Neural progenitor cell (in vitro differentiated cells): ENCODE measurements at regions not wholly inside any gene's neighbourhood (a gene's known extent, or its start where the extent isn't known, plus 50 kb on each side); places are given as distances from the start of the nearest gene placed in this dataset.

Experiments
- DNase-seq: peaks from one replicate; pipeline ENCODE4 v3.0.0-alpha.2; 2016; ENCODE audit warnings: low spot score
- H2AFZ ChIP-seq: fragments of 200-600 bp; sonication (generic); replicated peaks from 2 replicates; pipeline ENCODE4 v1.6.1; 2016; ENCODE audit warnings: antibody characterized with exemption
- H3F3A ChIP-seq: fragments of 200-600 bp; sonication (generic); 2 replicates; pipeline ENCODE4 v1.6.1; 2016; ENCODE audit warnings: antibody characterized with exemption, low read depth
- H3K27ac ChIP-seq: fragments of 200-600 bp; sonication (generic); 2 replicates; pipeline ENCODE4 v1.5.1; 2016; ENCODE audit warnings: mild to moderate bottlenecking
- H3K27me3 ChIP-seq: fragments of 200-600 bp; sonication (generic); 2 replicates; pipeline ENCODE4 v1.6.1; 2016; ENCODE audit warnings: mild to moderate bottlenecking, moderate library complexity
- H3K36me3 ChIP-seq: fragments of 200-600 bp; sonication (generic); 2 replicates; pipeline ENCODE4 v1.5.1; 2016
- H3K4me1 ChIP-seq: fragments of 200-600 bp; sonication (generic); 2 replicates; pipeline ENCODE4 v1.6.1; 2016; ENCODE audit warnings: mixed run types
- H3K4me2 ChIP-seq: fragments of 200-600 bp; sonication (generic); 2 replicates; pipeline ENCODE4 v1.6.1; 2016
- H3K4me3 ChIP-seq: fragments of 200-600 bp; sonication (generic); 2 replicates; pipeline ENCODE4 v1.5.1; 2016
- H3K79me2 ChIP-seq: fragments of 200-600 bp; sonication (generic); 2 replicates; pipeline ENCODE4 v1.6.1; 2016; ENCODE audit warnings: low read depth
- H3K9ac ChIP-seq: fragments of 200-600 bp; sonication (generic); 2 replicates; pipeline ENCODE4 v1.6.1; 2016
- H3K9me3 ChIP-seq: fragments of 200-600 bp; sonication (generic); 2 replicates; pipeline ENCODE4 v1.5.1; 2016; ENCODE audit warnings: low read depth
- H4K20me1 ChIP-seq: fragments of 200-600 bp; sonication (generic); 2 replicates; pipeline ENCODE4 v1.6.1; 2016; ENCODE audit warnings: low read depth
- H3K27ac Mint-ChIP-seq: 3 replicates; pipeline ENCODE4 v1.8.0; 2021; ENCODE audit warnings: mixed read lengths
- H3K27me3 Mint-ChIP-seq: 2 replicates; pipeline ENCODE4 v1.8.0; 2022; ENCODE audit warnings: low read depth, mild to moderate bottlenecking, inconsistent platforms, moderate library complexity, mixed read lengths; ENCODE audit not compliant: insufficient read depth
- H3K36me3 Mint-ChIP-seq: 3 replicates; pipeline ENCODE4 v1.8.0; 2021; ENCODE audit warnings: mixed read lengths
- H3K4me1 Mint-ChIP-seq: 3 replicates; pipeline ENCODE4 v1.8.0; 2021; ENCODE audit warnings: mixed read lengths
- H3K4me3 Mint-ChIP-seq: 3 replicates; pipeline ENCODE4 v1.8.0; 2021; ENCODE audit warnings: mild to moderate bottlenecking, moderate library complexity, mixed read lengths
- H3K9me3 Mint-ChIP-seq: 3 replicates; pipeline ENCODE4 v1.8.0; 2020; ENCODE audit warnings: mixed read lengths
- CTCF ChIP-seq: fragments of 200-600 bp; sonication (generic); IDR thresholded peaks from 2 replicates; pipeline ENCODE4 v1.5.1; 2017; ENCODE audit warnings: antibody characterized with exemption, mild to moderate bottlenecking
- EZH2 ChIP-seq: fragments of 200-600 bp; sonication (generic); IDR thresholded peaks from 2 replicates; pipeline ENCODE4 v1.6.1; 2017; ENCODE audit warnings: antibody characterized with exemption, mild to moderate bottlenecking, moderate library complexity
- EZH2phosphoT487 ChIP-seq: fragments of 200-600 bp; sonication (generic); IDR thresholded peaks from 2 replicates; pipeline ENCODE4 v1.6.1; 2017; ENCODE audit warnings: antibody characterized with exemption

- H4K20me1 ChIP-seq = no peaks in the 10 kb centered on the region
- H3K4me3 ChIP-seq = no peak overlapping the region
- no peak overlapping the region for H3K9ac ChIP-seq
- DNase-seq = no peak
- no peaks in the 10 kb centered on the region for H3K4me1 ChIP-seq
- H3K27ac ChIP-seq = no peak overlapping the region
- H3K4me2 ChIP-seq = no peak overlapping the region
- Mint-ChIP-seq H3K4me3 (no peak overlapping the region), H3K9me3 (peaks cover 6% of the 10 kb centered on the region), H3K27ac (no peak overlapping the region), H3K36me3 (no peaks in the 10 kb centered on the region), H3K27me3 (no peaks in the 10 kb centered on the region), H3K4me1 (no peaks in the 10 kb centered on the region)
- TF ChIP-seq CTCF (no peak), EZH2phosphoT487 (no peak), EZH2 (no peak)
- no peaks in the 10 kb centered on the region for H3F3A ChIP-seq
- H3K9me3 ChIP-seq = no peaks in the 10 kb centered on the region
- peaks cover 4% of the 10 kb centered on the region for H3K36me3 ChIP-seq
- H3K79me2 ChIP-seq = no peaks in the 10 kb centered on the region
- H2AFZ ChIP-seq = no peak overlapping the region
- no peaks in the 10 kb centered on the region for H3K27me3 ChIP-seq
Observed at GRCh38 chr4:12286351-12286750, 857.7 kb upstream of the HS3ST1 start.

- H3K9me3 ChIP-seq = no peaks in the 10 kb centered on the region
- Mint-ChIP-seq H3K36me3 (no peaks in the 10 kb centered on the region), H3K27me3 (no peaks in the 10 kb centered on the region), H3K27ac (no peak overlapping the region), H3K4me3 (no peak overlapping the region), H3K4me1 (no peaks in the 10 kb centered on the region), H3K9me3 (peaks cover 2% of the 10 kb centered on the region)
- H3K79me2 ChIP-seq = no peaks in the 10 kb centered on the region
- no peak overlapping the region for H3K4me3 ChIP-seq
- no peaks in the 10 kb centered on the region for H4K20me1 ChIP-seq
- H3K27ac ChIP-seq = no peak overlapping the region
- no peaks in the 10 kb centered on the region for H3F3A ChIP-seq
- no peak for DNase-seq
- H2AFZ ChIP-seq = no peak overlapping the region
- TF ChIP-seq CTCF (no peak), EZH2 (no peak), EZH2phosphoT487 (no peak)
- no peak overlapping the region for H3K4me2 ChIP-seq
- no peaks in the 10 kb centered on the region for H3K4me1 ChIP-seq
- H3K9ac ChIP-seq = no peak overlapping the region
- no peaks in the 10 kb centered on the region for H3K36me3 ChIP-seq
- no peaks in the 10 kb centered on the region for H3K27me3 ChIP-seq
Observed at GRCh38 chr4:12270546-12270945, 841.9 kb upstream of the HS3ST1 start.

- no peaks in the 10 kb centered on the region for H3K79me2 ChIP-seq
- H2AFZ ChIP-seq = no peak overlapping the region
- no peaks in the 10 kb centered on the region for H3K27me3 ChIP-seq
- Mint-ChIP-seq H3K27me3 (no peaks in the 10 kb centered on the region), H3K4me1 (no peaks in the 10 kb centered on the region), H3K27ac (no peak overlapping the region), H3K4me3 (no peak overlapping the region), H3K9me3 (no peaks in the 10 kb centered on the region), H3K36me3 (no peaks in the 10 kb centered on the region)
- no peaks in the 10 kb centered on the region for H3K36me3 ChIP-seq
- no peaks in the 10 kb centered on the region for H4K20me1 ChIP-seq
- no peak overlapping the region for H3K27ac ChIP-seq
- H3K4me1 ChIP-seq = no peaks in the 10 kb centered on the region
- no peak overlapping the region for H3K4me2 ChIP-seq
- TF ChIP-seq CTCF (no peak), EZH2phosphoT487 (no peak), EZH2 (no peak)
- no peak for DNase-seq
- H3K4me3 ChIP-seq = no peak overlapping the region
- no peaks in the 10 kb centered on the region for H3K9me3 ChIP-seq
- H3F3A ChIP-seq = no peaks in the 10 kb centered on the region
- no peak overlapping the region for H3K9ac ChIP-seq
Observed at GRCh38 chr4:12265554-12265953, 836.9 kb upstream of the HS3ST1 start.

- H3K27me3 Mint-ChIP-seq = no peaks in the 10 kb centered on the region
- no peak for DNase-seq
- no peaks in the 10 kb centered on the region for H4K20me1 ChIP-seq
- H3K4me1 ChIP-seq = no peaks in the 10 kb centered on the region
- H3K27me3 ChIP-seq = no peaks in the 10 kb centered on the region
- H3K4me3 Mint-ChIP-seq = no peak overlapping the region
- H3F3A ChIP-seq = no peaks in the 10 kb centered on the region
- H3K9me3 ChIP-seq = no peaks in the 10 kb centered on the region
- TF ChIP-seq EZH2 (no peak), CTCF (no peak), EZH2phosphoT487 (no peak)
- H3K9ac ChIP-seq = no peak overlapping the region
- no peaks in the 10 kb centered on the region for H3K36me3 ChIP-seq
- H3K4me3 ChIP-seq = no peak overlapping the region
- H3K27ac Mint-ChIP-seq = no peak overlapping the region
- no peaks in the 10 kb centered on the region for H3K79me2 ChIP-seq
- H3K4me2 ChIP-seq = no peak overlapping the region
- no peak overlapping the region for H2AFZ ChIP-seq
- H3K27ac ChIP-seq = no peak overlapping the region
- no peaks in the 10 kb centered on the region for H3K9me3 Mint-ChIP-seq
- no peaks in the 10 kb centered on the region for H3K4me1 Mint-ChIP-seq
- no peaks in the 10 kb centered on the region for H3K36me3 Mint-ChIP-seq
Observed at GRCh38 chr4:12260453-12260852, 831.8 kb upstream of the HS3ST1 start.
